HS-27A (cell line): ENCODE measurements at regions not wholly inside any gene's neighbourhood (a gene's known extent, or its start where the extent isn't known, plus 50 kb on each side); places are given as distances from the start of the nearest gene placed in this dataset.

ENCODE experiments used
- DNase-seq: peaks from one replicate; pipeline ENCODE4 v3.0.0-alpha.2; 2012; ENCODE audit warnings: low read depth, missing footprints

DNA sequence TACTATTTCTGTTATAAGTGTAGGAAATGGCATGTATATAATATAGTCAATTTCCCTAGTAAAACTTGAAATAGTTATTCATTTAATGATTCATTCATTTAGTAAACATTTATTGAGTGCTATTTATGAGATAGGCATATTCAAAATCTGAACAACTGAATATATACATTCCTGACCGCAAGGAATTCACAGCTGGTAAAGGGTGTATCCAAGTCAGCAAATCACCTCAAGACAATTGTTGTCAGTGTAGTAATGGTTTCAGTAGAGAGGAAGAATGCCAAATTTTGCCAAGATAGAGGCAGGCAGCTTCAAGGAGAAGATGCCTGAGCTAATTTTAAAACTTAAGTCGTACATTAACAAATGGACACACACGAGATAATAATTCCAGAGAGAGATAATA is 89.8 kb upstream of the CHST9 start:
- no peak for DNase-seq

DNA sequence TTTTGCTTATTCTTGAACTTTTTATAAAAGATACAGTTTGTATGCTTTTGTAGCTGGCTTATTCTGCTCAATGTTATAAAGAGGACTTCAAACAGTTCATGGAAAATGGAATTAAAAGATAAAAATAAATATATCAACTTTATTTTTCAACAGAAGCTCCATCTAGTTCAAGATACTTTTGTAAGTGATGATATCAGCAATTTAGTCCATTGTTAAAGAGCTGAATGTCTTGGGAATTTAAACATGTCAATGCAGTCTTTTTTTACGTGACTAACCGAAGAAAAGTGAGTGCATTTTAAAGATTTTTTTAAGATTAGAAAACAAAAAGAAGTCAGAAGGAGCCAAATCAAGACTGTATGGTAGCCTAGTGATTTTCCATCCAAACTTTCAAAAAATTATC is 85.4 kb upstream of the CHST9 start:
- DNase-seq = no peak

DNA sequence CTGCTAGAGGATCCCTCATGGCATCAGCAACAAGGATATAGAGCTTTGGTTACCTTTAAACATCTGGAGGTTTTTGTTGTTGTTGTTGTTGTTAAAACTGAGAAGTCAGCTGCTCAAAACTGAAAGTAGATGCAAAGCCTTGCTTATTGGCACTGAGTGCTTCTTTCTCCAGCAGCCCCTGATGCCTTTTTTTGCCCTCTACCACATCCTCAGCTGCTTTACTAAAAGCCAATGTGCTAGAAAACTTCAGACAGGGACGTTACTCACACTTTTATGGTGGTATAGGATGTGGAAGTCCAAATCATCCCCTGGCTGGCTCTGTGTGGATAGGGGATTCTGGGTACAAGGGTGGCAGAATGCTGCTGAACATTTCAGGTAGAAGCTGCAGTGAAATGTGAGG is 78.3 kb upstream of the CHST9 start:
- no peak for DNase-seq

DNA sequence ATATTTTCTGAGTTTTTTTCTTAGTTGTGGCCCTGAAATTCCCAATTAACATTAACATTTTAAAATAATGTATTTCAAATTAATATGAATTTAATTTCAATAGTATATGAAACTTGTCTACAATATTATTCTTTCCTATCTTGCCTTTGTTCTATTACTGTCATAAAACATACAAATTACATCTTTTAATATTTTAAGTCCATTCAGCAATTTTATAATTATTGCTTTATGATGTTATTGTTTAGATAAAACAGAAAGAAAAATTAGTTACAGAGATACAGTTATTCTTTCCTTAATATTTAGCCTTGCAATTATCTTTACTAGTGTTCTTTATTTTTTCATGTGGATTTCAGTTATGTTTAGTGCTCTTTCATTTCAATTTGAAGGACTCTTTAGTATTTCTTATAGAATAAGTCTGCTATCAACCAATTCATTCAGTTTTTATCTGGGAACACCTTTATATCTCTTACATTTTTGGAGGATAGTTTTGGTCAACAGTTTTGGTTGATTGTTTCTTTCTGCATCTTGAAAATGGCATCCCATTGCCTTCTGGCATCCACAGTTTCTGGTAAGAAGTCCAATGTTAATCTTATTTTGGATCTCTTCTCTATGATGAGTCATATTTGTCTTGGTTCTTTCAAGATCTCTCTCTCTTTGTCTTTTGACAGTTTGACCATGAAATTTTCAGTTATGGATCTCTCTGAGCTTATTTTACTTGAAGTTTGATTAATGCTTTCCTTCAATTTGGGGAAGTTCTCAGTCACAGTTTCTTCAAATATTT is 76.9 kb upstream of the CHST9 start:
- no peak for DNase-seq

DNA sequence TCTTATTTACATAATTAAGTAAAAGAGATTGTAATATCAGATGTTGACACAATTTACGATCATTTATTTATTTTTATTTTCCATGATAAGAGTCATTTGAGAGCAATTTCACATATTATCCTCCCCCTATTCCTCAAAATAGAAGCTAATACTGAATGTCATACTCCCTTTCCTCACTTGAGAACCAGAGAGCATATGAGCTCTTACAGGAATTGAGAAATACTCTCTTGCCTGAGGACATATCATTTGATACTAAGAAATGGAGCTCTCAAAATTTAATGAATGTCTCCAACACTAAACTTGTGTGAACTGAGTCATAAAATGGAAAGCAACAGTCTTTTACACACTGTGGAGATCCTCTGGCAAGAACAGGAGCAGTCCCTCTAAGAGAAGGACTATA is 68.5 kb upstream of the CHST9 start:
- no peak for DNase-seq

DNA sequence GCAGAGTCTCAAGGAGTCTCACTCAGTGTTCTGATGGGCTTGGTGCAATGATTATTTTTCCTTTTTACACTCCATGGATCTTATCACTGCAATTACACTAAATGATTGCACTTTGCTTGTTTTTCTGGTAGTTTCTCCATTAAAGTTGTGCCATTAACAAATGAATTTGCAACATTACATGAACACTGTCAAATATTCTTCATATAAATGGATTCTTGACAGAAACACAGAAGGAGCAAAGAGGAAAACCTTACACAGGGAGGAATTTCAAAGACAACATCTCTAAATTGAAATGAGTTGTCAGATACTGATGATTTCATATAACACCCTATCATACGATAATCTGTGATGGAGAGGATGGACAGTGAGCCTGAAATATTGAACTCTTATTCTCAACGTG is 65.4 kb upstream of the CHST9 start:
- no peak for DNase-seq

DNA sequence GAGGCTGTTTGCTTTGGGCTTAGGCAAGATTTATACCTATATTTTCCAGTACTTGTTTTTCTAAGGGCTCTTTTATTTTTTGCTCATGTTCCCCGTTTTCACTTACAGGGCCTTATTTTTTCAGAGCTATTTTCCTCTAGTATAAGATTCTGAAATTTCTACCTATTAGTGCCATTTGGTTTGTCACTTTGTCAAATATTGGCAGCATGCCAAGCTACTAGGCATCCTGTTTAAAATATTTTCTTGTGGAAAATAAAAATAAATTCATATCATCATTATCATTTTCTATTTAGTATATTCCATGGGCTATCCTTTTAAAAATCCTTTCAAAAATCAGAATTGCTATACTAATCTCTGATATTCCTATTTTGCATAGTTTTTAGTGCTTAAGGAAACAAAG is 64.8 kb upstream of the CHST9 start:
- no peak for DNase-seq

DNA sequence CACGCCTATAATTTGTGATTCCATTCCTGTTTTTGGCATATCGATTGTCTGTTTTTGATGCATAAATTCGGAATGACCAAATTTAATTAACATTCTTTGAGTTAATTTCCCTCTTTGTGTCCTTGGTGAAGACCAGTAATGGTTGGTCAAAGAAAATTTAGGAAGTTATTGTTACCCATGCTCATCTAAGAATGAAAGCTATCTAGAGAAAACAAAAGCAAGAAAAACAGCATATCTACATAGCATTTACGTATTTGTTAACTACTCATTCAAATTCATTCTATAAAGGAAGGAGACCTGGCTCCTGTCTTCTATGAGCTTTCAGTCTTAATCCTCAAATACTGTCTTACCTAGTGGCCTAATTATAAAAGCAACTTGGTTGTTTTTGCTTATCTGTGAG is 59.2 kb upstream of the CHST9 start:
- no peak for DNase-seq

DNA sequence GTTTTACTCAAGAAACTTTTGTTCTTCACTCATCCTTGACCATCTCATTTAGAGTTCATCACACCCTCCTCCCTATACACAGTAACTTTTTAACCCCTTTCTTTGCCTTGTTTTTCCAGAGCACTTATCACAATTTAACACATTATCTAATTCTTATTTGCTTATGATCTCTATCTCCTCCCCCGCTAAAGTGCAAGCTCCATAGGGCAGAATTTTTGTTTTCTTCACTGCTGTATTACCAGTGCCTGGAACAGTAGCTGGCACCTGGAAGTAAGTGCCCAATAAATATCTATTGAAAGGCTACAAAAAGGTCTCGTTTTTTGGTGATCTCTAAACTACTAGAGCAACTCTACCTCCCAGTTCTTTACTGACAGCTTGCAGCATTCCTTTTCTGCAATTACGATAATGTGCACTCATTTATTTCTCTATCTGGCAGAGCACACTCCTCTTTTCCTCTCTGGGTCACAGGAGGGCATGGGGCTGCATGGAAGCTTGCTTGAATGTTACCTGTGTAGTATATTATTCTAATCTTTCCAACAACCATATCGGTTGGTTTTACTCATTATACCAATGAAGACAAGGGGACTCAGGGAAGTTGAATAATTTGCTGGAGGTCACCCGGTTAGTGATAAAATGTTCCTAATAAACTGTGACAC is 57.4 kb upstream of the CHST9 start:
- no peak for DNase-seq

DNA sequence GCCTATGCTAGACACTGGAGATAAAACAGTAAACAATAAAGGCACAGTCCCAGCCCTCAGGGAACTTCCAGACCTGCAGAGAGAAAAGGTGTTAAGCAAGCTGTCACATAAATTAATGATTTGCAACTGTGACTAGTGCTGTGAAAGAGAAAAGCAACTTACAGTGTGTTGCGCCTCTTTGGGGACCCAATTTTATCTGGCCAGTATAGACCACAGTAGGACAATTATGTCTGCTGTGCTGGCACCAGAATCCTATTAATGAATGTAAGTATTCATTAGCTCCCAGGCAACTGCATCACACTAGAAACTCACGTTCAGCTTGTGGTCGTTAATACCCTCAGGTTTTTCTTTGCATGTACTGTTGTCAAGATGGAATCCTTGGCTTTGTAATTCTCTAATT is 55.3 kb upstream of the CHST9 start:
- DNase-seq = no peak

DNA sequence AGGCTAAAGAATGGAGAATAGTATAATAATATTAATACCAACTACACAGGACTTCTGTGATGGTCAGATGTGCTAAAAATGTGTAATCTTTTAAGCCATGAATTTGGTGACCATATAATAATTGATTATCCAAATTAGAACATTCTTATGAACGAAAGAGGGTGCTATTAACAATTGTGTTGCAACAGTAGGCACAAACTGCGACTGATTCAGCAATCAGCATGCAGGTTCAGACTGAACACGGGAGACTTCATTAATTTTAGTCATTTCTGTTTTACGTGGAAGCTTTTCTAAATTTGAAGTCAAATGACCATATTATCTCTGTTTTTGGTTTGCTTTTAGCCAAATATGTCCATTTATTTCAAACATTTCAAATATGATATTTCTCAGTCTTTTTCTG is 54.6 kb upstream of the CHST9 start:
- DNase-seq = no peak

DNA sequence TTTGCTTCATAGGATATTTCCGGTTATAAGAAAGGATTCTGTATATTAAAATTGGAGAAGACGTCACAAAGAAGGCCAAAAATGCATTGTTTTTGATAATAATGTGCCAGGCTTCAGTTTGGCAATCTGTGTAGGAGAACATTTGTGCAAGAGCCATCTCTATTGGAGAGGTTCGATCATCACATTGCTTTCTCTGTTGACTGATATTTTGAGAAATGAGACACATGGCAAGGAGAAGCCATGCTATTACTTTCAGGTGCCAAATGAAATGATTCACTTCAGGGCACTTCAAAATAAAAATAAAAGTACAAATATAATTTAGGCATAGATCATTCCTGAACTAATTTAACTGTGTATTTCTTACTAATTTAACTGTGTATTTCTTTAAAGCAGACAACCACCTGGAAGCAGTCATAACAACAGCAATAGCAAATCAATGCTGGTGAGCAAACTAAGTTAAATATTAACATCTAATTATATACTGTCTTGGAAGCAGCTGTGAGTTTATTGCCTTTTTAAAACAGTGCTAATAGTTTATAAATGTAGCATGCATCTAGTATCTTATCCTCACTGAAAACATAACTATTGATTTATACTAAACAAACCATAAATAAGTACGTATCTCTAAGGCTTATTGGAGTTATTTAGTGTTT is 50.2 kb upstream of the CHST9 start:
- no peak for DNase-seq
